WTC11 (cell line): ENCODE measurements at regions not wholly inside any gene's neighbourhood (a gene's known extent, or its start where the extent isn't known, plus 50 kb on each side); places are given as distances from the start of the nearest gene placed in this dataset.
A peak's percentile ranks its signal among the peaks of the same experiment; 100 is the strongest.

Experiments
- ATAC-seq: fragments of 200-7000 bp; cut with Tn5 transposase; 2 replicates; pipeline ENCODE4 v1.10.0; 2021; ENCODE audit warnings: mild to moderate bottlenecking, moderate library complexity
- CTCF ChIA-PET: fragments of 300-600 bp; sonication (Branson Sonifier 250); formaldehyde crosslinking; loops from one replicate; lab custom pipeline; 2021; ENCODE audit warnings: antibody characterized with exemption; lab: Charles Lee
- POLR2A ChIA-PET: fragments of 350-600 bp; sonication (Branson Sonifier 250); formaldehyde crosslinking; loops from one replicate; lab custom pipeline; 2021; ENCODE audit warnings: antibody characterized with exemption; lab: Charles Lee
- DNase-seq: peaks from one replicate; pipeline ENCODE4 v3.0.0; 2021; ENCODE audit warnings: low spot score
- H3K27ac Mint-ChIP-seq: 2 replicates; pipeline ENCODE4 v1.8.0; 2021; ENCODE audit warnings: mixed read lengths
- H3K27me3 Mint-ChIP-seq: 2 replicates; pipeline ENCODE4 v1.8.0; 2021; ENCODE audit warnings: low read depth, mild to moderate bottlenecking, moderate library complexity, mixed read lengths
- H3K36me3 Mint-ChIP-seq: 2 replicates; pipeline ENCODE4 v1.8.0; 2021; ENCODE audit warnings: mixed read lengths
- H3K4me1 Mint-ChIP-seq: 2 replicates; pipeline ENCODE4 v1.8.0; 2022; ENCODE audit warnings: mixed read lengths
- H3K4me3 Mint-ChIP-seq: 2 replicates; pipeline ENCODE4 v1.8.0; 2021; ENCODE audit warnings: mild to moderate bottlenecking, moderate library complexity, mixed read lengths
- H3K9me3 Mint-ChIP-seq: 2 replicates; pipeline ENCODE4 v1.8.0; 2021; ENCODE audit warnings: mixed read lengths
- CREM ChIP-seq: sonication (generic); formaldehyde crosslinking; IDR thresholded peaks from 2 replicates; pipeline ENCODE4 v1.8.1; 2022; ENCODE audit warnings: mild to moderate bottlenecking, missing genetic modification reagents, moderate library complexity
- ELF4 ChIP-seq: sonication (generic); formaldehyde crosslinking; IDR thresholded peaks from 2 replicates; pipeline ENCODE4 v1.8.1; 2022; ENCODE audit warnings: low read depth, mild to moderate bottlenecking, moderate library complexity, missing genetic modification reagents
- FOXK1 ChIP-seq: sonication (generic); formaldehyde crosslinking; IDR thresholded peaks from 2 replicates; pipeline ENCODE4 v1.8.0; 2022; ENCODE audit warnings: mild to moderate bottlenecking, moderate library complexity, missing genetic modification reagents
- HMGA2 ChIP-seq: fragments of 250-450 bp; sonication (Bioruptor Pico); IDR thresholded peaks from 2 replicates; pipeline ENCODE4 v1.4.0; 2021; ENCODE audit warnings: mild to moderate bottlenecking, moderate library complexity
- JUN ChIP-seq: sonication (generic); formaldehyde crosslinking; IDR thresholded peaks from 2 replicates; pipeline ENCODE4 v1.8.0; 2023; ENCODE audit warnings: mild to moderate bottlenecking, missing genetic modification reagents
- SMAD4 ChIP-seq: sonication (generic); formaldehyde crosslinking; IDR thresholded peaks from 2 replicates; pipeline ENCODE4 v1.8.0; 2022; ENCODE audit warnings: mild to moderate bottlenecking, missing genetic modification reagents
- SOX15 ChIP-seq: fragments of 250-450 bp; sonication (Bioruptor Pico); IDR thresholded peaks from 2 replicates; pipeline ENCODE4 v1.9.0; 2021; ENCODE audit warnings: mild to moderate bottlenecking
- TF ChIP-seq, protein P1 (sequence below): sonication (generic); formaldehyde crosslinking; conservative IDR thresholded peaks from 2 replicates; pipeline ENCODE4 v1.8.1; 2023; ENCODE audit warnings: mild to moderate bottlenecking, low read depth, missing genetic modification reagents, moderate library complexity
- TF ChIP-seq, protein P2 (sequence below): sonication (generic); formaldehyde crosslinking; IDR thresholded peaks from 2 replicates; pipeline ENCODE4 v1.8.1; 2023; ENCODE audit warnings: mild to moderate bottlenecking, missing genetic modification reagents
- TF ChIP-seq, protein P3 (sequence below): fragments of 250-450 bp; sonication (Bioruptor Pico); IDR thresholded peaks from 2 replicates; pipeline ENCODE4 v1.9.0; 2021; ENCODE audit warnings: mild to moderate bottlenecking
- TF ChIP-seq, protein P4 (sequence below): sonication (generic); formaldehyde crosslinking; IDR thresholded peaks from 2 replicates; pipeline ENCODE4 v1.8.1; 2022; ENCODE audit warnings: low read depth, mild to moderate bottlenecking, moderate library complexity, missing genetic modification reagents, borderline replicate concordance
- TF ChIP-seq, protein P5 (sequence below): sonication (generic); formaldehyde crosslinking; IDR thresholded peaks from 2 replicates; pipeline ENCODE4 v1.8.1; 2022; ENCODE audit warnings: mild to moderate bottlenecking, moderate library complexity, missing genetic modification reagents

DNA sequence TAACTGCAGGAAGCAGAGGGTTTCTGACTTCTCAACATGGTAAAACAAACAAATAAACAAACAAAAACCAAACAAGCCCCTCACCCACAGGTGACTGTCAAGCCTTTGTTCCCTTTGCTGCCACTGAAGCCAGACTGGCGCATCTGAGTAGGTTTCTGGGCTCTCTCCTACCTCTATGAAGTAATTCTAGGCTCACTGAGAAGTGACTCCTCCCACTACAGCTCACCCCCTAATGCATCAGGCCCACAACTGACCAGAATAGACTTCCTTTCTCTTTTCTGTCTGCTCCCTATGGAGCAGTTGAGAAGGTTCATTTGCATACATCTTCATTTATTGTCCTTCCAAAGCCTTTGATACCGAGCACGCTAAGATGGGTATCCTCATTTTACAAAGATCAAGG lies 77.0 kb upstream of the CCL2 start:
- POLR2A ChIA-PET, result no interaction called here
- peak; percentile 99 for ATAC-seq

DNA sequence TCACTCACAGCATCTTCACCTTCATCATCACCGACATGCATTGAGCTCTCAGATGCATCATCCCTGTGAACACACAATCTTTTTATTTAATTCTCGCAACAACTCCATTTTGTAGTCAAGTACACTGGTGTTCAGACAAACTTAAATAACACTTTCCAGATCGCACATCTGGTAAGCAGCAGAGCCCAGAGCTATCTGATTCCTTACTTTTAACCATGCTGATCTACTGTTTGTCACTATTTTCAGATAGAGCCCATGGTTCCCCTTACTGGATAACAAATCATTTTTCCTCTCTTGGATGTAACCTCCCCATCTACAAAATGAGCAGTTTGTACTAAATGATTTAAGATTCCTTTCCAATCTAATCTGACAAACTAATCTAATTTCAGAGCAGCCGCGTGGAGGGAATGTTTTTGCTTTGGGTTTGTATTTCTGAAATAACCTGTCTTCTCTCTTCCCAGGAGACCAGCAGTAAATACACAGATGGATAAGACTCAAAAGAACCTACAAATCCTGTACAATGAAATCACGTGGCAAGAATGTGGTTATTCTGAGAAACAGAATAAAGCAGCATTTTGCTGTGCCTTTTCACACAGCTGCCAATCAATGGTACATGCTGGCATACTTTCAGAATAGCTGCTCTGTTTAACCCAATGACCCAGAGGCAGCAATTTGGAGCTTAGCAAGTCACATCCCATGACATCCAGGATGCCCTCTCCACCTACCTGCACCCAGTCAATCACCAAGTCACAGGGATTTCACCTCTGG lies 72.9 kb upstream of the CCL2 start:
- TF ChIP-seq FOXK1 (CRISPR knock-in tag) (no peak), HMGA2 (no peak), JUN (CRISPR knock-in tag) (no peak), ELF4 (no peak), SMAD4 (CRISPR knock-in tag) (no peak)
- TF ChIP-seq, protein P1, sequence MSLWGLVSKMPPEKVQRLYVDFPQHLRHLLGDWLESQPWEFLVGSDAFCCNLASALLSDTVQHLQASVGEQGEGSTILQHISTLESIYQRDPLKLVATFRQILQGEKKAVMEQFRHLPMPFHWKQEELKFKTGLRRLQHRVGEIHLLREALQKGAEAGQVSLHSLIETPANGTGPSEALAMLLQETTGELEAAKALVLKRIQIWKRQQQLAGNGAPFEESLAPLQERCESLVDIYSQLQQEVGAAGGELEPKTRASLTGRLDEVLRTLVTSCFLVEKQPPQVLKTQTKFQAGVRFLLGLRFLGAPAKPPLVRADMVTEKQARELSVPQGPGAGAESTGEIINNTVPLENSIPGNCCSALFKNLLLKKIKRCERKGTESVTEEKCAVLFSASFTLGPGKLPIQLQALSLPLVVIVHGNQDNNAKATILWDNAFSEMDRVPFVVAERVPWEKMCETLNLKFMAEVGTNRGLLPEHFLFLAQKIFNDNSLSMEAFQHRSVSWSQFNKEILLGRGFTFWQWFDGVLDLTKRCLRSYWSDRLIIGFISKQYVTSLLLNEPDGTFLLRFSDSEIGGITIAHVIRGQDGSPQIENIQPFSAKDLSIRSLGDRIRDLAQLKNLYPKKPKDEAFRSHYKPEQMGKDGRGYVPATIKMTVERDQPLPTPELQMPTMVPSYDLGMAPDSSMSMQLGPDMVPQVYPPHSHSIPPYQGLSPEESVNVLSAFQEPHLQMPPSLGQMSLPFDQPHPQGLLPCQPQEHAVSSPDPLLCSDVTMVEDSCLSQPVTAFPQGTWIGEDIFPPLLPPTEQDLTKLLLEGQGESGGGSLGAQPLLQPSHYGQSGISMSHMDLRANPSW, result no peak
- TF ChIP-seq, protein P2, sequence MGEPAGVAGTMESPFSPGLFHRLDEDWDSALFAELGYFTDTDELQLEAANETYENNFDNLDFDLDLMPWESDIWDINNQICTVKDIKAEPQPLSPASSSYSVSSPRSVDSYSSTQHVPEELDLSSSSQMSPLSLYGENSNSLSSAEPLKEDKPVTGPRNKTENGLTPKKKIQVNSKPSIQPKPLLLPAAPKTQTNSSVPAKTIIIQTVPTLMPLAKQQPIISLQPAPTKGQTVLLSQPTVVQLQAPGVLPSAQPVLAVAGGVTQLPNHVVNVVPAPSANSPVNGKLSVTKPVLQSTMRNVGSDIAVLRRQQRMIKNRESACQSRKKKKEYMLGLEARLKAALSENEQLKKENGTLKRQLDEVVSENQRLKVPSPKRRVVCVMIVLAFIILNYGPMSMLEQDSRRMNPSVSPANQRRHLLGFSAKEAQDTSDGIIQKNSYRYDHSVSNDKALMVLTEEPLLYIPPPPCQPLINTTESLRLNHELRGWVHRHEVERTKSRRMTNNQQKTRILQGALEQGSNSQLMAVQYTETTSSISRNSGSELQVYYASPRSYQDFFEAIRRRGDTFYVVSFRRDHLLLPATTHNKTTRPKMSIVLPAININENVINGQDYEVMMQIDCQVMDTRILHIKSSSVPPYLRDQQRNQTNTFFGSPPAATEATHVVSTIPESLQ, result no peak
- TF ChIP-seq, protein P3, sequence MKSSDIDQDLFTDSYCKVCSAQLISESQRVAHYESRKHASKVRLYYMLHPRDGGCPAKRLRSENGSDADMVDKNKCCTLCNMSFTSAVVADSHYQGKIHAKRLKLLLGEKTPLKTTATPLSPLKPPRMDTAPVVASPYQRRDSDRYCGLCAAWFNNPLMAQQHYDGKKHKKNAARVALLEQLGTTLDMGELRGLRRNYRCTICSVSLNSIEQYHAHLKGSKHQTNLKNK, result no peak
- POLR2A ChIA-PET, result no interaction called here
- ATAC-seq, result no peak
- CTCF ChIA-PET, result interaction anchor here (0.9 to 1.7 kb wide), 6 partner anchors 11 to 179 kb away, joined by 3 to 8 read pairs (median 4); no protein-coding TSS in a partner anchor
- H3K4me3 Mint-ChIP-seq, result no peak overlapping the region
- no peaks in the 10 kb centered on the region for H3K36me3 Mint-ChIP-seq
- H3K4me1 Mint-ChIP-seq, result peaks cover 54% of the 10 kb centered on the region
- no peak overlapping the region for H3K27ac Mint-ChIP-seq
- no peaks in the 10 kb centered on the region; the same call in 1 of the 2 replicates for H3K27me3 Mint-ChIP-seq
- no peaks in the 10 kb centered on the region for H3K9me3 Mint-ChIP-seq
- DNase-seq, result no peak

More for the DNA sequence above, 77.0 kb upstream of the CCL2 start:
- peak overlapping the region; percentile 61 for H3K27ac Mint-ChIP-seq
- peaks cover 50% of the 10 kb centered on the region for H3K4me1 Mint-ChIP-seq
- peaks cover 15% of the 10 kb centered on the region for H3K9me3 Mint-ChIP-seq
- H3K4me3 Mint-ChIP-seq, result peak overlapping the region; percentile 15; the same call in 1 of the 2 replicates
- no peaks in the 10 kb centered on the region for H3K27me3 Mint-ChIP-seq
- TF ChIP-seq SOX15, result no peak
- TF ChIP-seq CREM, result no peak
- TF ChIP-seq, protein P4, sequence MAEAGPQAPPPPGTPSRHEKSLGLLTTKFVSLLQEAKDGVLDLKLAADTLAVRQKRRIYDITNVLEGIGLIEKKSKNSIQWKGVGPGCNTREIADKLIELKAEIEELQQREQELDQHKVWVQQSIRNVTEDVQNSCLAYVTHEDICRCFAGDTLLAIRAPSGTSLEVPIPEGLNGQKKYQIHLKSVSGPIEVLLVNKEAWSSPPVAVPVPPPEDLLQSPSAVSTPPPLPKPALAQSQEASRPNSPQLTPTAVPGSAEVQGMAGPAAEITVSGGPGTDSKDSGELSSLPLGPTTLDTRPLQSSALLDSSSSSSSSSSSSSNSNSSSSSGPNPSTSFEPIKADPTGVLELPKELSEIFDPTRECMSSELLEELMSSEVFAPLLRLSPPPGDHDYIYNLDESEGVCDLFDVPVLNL (CRISPR knock-in tag), result no peak
- TF ChIP-seq, protein P5, sequence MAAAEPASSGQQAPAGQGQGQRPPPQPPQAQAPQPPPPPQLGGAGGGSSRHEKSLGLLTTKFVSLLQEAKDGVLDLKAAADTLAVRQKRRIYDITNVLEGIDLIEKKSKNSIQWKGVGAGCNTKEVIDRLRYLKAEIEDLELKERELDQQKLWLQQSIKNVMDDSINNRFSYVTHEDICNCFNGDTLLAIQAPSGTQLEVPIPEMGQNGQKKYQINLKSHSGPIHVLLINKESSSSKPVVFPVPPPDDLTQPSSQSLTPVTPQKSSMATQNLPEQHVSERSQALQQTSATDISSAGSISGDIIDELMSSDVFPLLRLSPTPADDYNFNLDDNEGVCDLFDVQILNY, result no peak
- TF ChIP-seq, protein P2, result no peak
- DNase-seq, result peak; percentile 60
- CTCF ChIA-PET, result interaction anchor here (1.1 to 3.0 kb wide), 3 partner anchors 45 to 184 kb away, joined by 3 to 26 read pairs (median 3); no protein-coding TSS in a partner anchor
- no peaks in the 10 kb centered on the region for H3K36me3 Mint-ChIP-seq
